Stimulated activated naive CD4-positive, alpha-beta T cell treated with Interleukin-2 at 50 U/mL for 16 hours (primary cell): ENCODE measurements at regions not wholly inside any gene's neighbourhood (a gene's known extent, or its start where the extent isn't known, plus 50 kb on each side); places are given as distances from the start of the nearest gene placed in this dataset.
"Not testable (repeated sequence)": the region's sequence is repeated elsewhere in the genome, so short reads cannot be mapped to it uniquely, and the experiment has no call there.

Source experiments
- DNase-seq: peaks from one replicate; lab custom pipeline; 2025; lab: John Stamatoyannopoulos, UW

- not testable (repeated sequence) for DNase-seq
These were observed 60.5 kb upstream of the PSME4 start for GRCh38 chr2:54031288-54031687.

DNA sequence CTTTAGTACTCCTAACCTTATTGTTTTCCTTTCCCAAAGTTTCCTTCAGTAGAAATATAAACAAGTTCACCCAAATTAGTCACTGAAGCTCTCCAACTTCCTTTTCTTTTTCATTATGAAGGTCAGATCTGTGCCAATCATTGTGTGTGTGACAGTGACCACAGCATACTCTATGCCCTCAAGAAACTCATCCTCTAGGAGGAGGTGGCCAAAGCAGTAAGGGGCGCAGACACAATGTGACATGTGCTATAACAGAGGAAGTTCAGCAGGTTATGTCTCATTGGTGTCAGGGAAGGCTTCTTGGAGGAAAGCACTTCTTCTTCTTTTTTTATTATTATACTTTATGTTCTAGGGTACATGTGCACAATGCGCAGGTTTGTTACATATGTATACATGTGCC lies 60.0 kb upstream of the PSME4 start:
- DNase-seq = no peak

- DNase-seq = no peak
These were observed 59.6 kb upstream of the PSME4 start for GRCh38 chr2:54030396-54030741.

- no peak for DNase-seq
These were observed 59.1 kb upstream of the PSME4 start for GRCh38 chr2:54029721-54030395.

- DNase-seq = not testable (repeated sequence)
These were observed 54.8 kb upstream of the PSME4 start for GRCh38 chr2:54025463-54026075.

- DNase-seq = no peak
These were observed 53.8 kb upstream of the PSME4 start for GRCh38 chr2:54024576-54024975.

DNA sequence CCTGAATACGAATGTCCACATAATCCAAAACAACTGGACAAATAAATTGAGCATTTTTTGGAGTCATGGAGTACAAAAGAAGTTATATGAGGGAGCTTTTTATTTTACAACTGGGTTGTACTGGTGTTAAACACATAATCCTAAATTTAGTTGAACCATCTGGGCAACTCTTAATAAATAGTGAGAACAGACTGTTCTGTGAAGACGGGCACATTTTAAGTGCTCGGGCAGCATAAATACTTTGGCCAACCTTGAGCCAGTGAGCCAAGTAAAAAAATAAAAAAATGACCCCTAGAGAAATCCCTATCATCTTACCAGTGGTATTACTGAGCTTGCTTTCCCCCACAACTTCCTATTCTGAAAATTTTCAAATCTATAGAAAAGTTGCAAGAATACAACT lies 50.9 kb upstream of the PSME4 start:
- DNase-seq = no peak

GRCh38 chr2:54020793-54021414 lies 50.1 kb upstream of the PSME4 start:
- no peak for DNase-seq
